ENCODE measurements at regions not wholly inside any gene's neighbourhood (a gene's known extent, or its start where the extent isn't known, plus 50 kb on each side); places are given as distances from the start of the nearest gene placed in this dataset.

- TF ChIP-seq EZH2 (IDR thresholded peaks at IDR 0.05; ENCODE audit: borderline replicate concordance, low read length) (no peak), CTCF (IDR thresholded peaks at IDR 0.05; ENCODE audit: low read length) (no peak)
These were observed 73.5 kb downstream of the TFPI2 start for GRCh38 chr7:93817004-93817403.
